H7 (cell line): ENCODE measurements at regions not wholly inside any gene's neighbourhood (a gene's known extent, or its start where the extent isn't known, plus 50 kb on each side); places are given as distances from the start of the nearest gene placed in this dataset.
"Not testable (repeated sequence)": the region's sequence is repeated elsewhere in the genome, so short reads cannot be mapped to it uniquely, and the experiment has no call there.

Source experiments
- DNase-seq: peaks from one replicate; pipeline ENCODE4 v3.0.0; 2012
- H3K27me3 ChIP-seq: 2 replicates; pipeline ENCODE4 v1.6.0; 2011; ENCODE audit warnings: mild to moderate bottlenecking, low read length; ENCODE audit not compliant: control insufficient read depth, insufficient read depth
- H3K36me3 ChIP-seq: replicated peaks from 2 replicates; pipeline ENCODE4 v1.5.1; 2011; ENCODE audit warnings: low read length; ENCODE audit not compliant: control insufficient read depth, insufficient read depth
- H3K4me3 ChIP-seq: 2 replicates; pipeline ENCODE4 v1.5.1; 2011; ENCODE audit warnings: low read depth, mild to moderate bottlenecking, control low read depth, low read length, moderate library complexity; ENCODE audit not compliant: insufficient read depth

GRCh38 chr1:184876015-184876414, 98.3 kb downstream of the NIBAN1 start:
- not testable (repeated sequence) for H3K27me3 ChIP-seq, DNase-seq, H3K4me3 ChIP-seq, H3K36me3 ChIP-seq

GRCh38 chr1:184875218-184875617, 99.1 kb downstream of the NIBAN1 start:
- no peak for DNase-seq
- no peaks in the 10 kb centered on the region for H3K36me3 ChIP-seq
- no peaks in the 10 kb centered on the region for H3K27me3 ChIP-seq
- no peak overlapping the region for H3K4me3 ChIP-seq

- H3K36me3 ChIP-seq = no peaks in the 10 kb centered on the region
Measured at GRCh38 chr1:184870319-184870718, 104.0 kb downstream of the NIBAN1 start.

GRCh38 chr1:184867866-184868689, 106.2 kb downstream of the NIBAN1 start:
- H3K36me3 ChIP-seq = no peaks in the 10 kb centered on the region
- no peak for DNase-seq
- H3K27me3 ChIP-seq = no peaks in the 10 kb centered on the region

More at GRCh38 chr1:184870319-184870718, 104.0 kb downstream of the NIBAN1 start:
- DNase-seq = no peak
- Histone ChIP-seq H3K27me3 (no peaks in the 10 kb centered on the region), H3K4me3 (no peak overlapping the region)

GRCh38 chr1:184866991-184867788, 107.1 kb downstream of the NIBAN1 start:
- no peak for DNase-seq
- Histone ChIP-seq H3K4me3 (no peak overlapping the region), H3K27me3 (no peaks in the 10 kb centered on the region), H3K36me3 (no peaks in the 10 kb centered on the region)

More at GRCh38 chr1:184867866-184868689, 106.2 kb downstream of the NIBAN1 start:
- no peak overlapping the region for H3K4me3 ChIP-seq

GRCh38 chr1:184866586-184866985, 107.7 kb downstream of the NIBAN1 start:
- DNase-seq = no peak
- Histone ChIP-seq H3K36me3 (no peaks in the 10 kb centered on the region), H3K4me3 (no peak overlapping the region), H3K27me3 (no peaks in the 10 kb centered on the region)

- H3K36me3 ChIP-seq = no peaks in the 10 kb centered on the region
- no peak overlapping the region for H3K4me3 ChIP-seq
- DNase-seq = no peak
- no peaks in the 10 kb centered on the region for H3K27me3 ChIP-seq
Measured at GRCh38 chr1:184865831-184866230, 108.5 kb downstream of the NIBAN1 start.

- no peak overlapping the region for H3K4me3 ChIP-seq
- DNase-seq = no peak
- no peaks in the 10 kb centered on the region for H3K27me3 ChIP-seq
- H3K36me3 ChIP-seq = no peaks in the 10 kb centered on the region
Measured at GRCh38 chr1:184861755-184862336, 107.2 kb upstream of the EDEM3 start.

- H3K4me3 ChIP-seq = no peak overlapping the region
- H3K36me3 ChIP-seq = no peaks in the 10 kb centered on the region
- H3K27me3 ChIP-seq = no peaks in the 10 kb centered on the region
- no peak for DNase-seq
Measured at GRCh38 chr1:184860985-184861754, 106.5 kb upstream of the EDEM3 start.

- no peaks in the 10 kb centered on the region for H3K27me3 ChIP-seq
- no peaks in the 10 kb centered on the region for H3K36me3 ChIP-seq
- H3K4me3 ChIP-seq = no peak overlapping the region
- no peak for DNase-seq
Measured at GRCh38 chr1:184860535-184860934, 105.9 kb upstream of the EDEM3 start.

- Histone ChIP-seq H3K36me3 (no peaks in the 10 kb centered on the region), H3K27me3 (no peaks in the 10 kb centered on the region), H3K4me3 (no peak overlapping the region)
- no peak for DNase-seq
Measured at GRCh38 chr1:184859381-184860105, 104.9 kb upstream of the EDEM3 start.

GRCh38 chr1:184858288-184858687, 103.6 kb upstream of the EDEM3 start:
- H3K27me3 ChIP-seq = no peaks in the 10 kb centered on the region
- H3K36me3 ChIP-seq = no peaks in the 10 kb centered on the region
- H3K4me3 ChIP-seq = no peak overlapping the region
- DNase-seq = no peak

GRCh38 chr1:184854496-184855140, 100.0 kb upstream of the EDEM3 start:
- no peaks in the 10 kb centered on the region for H3K36me3 ChIP-seq
- H3K4me3 ChIP-seq = no peak overlapping the region
- no peak for DNase-seq
- no peaks in the 10 kb centered on the region for H3K27me3 ChIP-seq
